GM21619 (cell line): ENCODE measurements at regions not wholly inside any gene's neighbourhood (a gene's known extent, or its start where the extent isn't known, plus 50 kb on each side); places are given as distances from the start of the nearest gene placed in this dataset.
A peak's percentile ranks its signal among the peaks of the same experiment; 100 is the strongest.

ENCODE experiments used
- ATAC-seq: cut with Tn5 transposase; IDR thresholded peaks from one replicate; pipeline ENCODE4 v1.9.1; 2021; ENCODE audit not compliant: unreplicated experiment

DNA sequence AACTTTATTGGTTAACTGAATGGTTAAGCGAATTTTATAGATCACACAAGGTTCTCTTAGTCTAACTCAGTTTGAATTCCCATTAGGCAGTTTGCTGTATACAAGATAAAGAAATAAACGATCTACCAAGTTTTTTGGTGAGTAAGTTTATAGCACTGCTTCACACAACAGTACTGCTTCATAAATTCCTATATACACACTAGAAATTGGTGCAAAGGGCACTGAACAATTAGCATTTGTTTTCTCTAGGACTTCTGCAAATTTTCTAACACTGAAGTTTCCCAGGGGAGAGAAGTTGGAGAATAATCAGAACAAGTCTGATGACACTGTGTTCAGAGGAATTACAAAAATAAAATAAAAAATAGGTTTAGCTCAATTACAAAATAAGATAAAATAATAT, 1138.8 kb upstream of the PCDH9 start:
- ATAC-seq = no peak

- ATAC-seq = no peak
Measured at GRCh38 chr13:68359105-68359504, 1129.0 kb upstream of the PCDH9 start.

DNA sequence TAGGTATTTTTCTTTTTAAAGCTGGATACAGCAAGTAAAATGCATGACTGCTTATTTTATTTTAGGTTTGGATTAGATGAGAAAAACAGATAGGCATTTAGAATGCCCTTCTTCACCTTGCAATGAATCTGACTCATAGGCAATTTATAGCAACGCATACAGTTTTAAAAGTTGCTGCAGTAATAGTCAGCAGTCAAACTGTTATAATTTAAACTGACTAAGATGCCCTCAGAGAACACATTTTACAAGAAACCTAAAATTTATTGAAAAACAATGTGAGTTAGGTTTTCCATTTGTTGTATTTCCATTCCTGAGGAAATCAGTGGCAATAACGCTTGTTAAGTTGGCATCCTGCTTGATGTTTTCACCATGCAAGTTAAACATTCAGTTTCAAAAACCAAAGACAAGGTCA, 1128.2 kb upstream of the PCDH9 start:
- no peak for ATAC-seq

GRCh38 chr13:68350554-68350953, 1120.4 kb upstream of the PCDH9 start:
- no peak for ATAC-seq

DNA sequence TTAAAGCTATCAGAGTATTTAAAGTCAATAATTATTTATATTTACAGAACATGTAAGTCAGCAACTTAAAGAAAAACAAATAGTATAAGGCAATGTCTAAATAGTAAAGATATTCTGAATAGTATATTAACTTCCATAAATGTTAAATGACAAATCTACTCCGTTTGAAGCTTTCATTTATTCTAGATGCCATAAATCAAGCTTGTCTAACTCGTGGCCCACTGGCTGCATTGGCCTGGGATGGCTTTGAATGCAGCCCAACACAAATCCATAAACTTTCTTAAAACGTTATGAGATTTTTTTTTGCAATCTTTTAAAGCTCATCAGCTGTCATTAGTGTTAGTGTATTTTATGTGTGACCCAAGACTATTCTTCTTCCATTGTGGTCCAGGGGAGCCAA, 1117.1 kb upstream of the PCDH9 start:
- ATAC-seq = no peak

- ATAC-seq = no peak
Measured at GRCh38 chr13:68345963-68346531, 1115.9 kb upstream of the PCDH9 start.

GRCh38 chr13:68323124-68323523, 1093.0 kb upstream of the PCDH9 start:
- no peak for ATAC-seq

DNA sequence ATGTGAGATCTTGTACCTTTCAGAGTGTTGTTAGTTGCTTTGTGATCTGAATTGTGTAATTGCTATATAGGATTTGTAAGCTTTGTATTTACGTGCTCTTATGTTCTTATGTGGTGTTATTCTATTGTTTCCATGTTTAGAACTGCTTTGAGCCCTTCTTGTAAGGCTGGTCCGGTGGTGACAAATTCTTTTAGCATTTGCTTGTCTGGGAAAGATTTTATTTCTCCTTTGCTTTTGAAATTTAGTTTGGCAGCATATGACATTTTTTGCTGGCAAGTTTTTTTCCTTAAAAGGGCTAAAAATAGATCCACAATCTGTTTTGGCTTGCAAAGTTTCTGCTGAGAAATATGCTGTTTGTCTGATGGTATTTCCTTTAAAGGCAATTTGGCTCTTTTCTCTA, 1089.2 kb upstream of the PCDH9 start:
- ATAC-seq = no peak

DNA sequence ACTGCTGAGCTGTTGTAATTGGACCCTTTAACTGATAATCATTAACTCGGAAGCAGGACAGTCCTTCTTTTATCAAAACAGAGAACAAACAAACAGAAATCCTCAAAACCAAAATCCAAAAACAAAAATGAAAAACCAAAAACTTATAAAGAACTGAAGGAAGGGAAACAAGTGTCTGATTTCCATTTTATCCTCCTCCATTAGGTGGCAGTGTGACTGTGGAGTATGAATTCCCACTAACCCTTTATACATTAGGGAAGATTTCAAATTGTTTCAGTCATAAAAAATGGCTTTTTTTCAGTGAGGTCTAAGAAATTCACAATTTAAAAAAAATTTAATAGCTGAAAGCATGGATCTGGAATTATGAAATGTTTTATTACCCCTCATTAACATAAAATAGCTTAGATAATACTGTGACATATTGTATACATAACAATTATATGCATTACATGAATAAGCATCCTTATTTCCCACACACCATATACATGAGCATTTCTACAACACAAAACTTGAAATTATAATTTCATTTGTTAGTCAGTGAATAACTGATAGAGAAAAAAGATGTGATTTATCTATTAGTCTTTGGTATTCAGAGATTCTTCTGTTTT, 1074.3 kb upstream of the PCDH9 start:
- ATAC-seq = peak; percentile 78

GRCh38 chr13:68293631-68294030, 1063.5 kb upstream of the PCDH9 start:
- ATAC-seq = no peak

DNA sequence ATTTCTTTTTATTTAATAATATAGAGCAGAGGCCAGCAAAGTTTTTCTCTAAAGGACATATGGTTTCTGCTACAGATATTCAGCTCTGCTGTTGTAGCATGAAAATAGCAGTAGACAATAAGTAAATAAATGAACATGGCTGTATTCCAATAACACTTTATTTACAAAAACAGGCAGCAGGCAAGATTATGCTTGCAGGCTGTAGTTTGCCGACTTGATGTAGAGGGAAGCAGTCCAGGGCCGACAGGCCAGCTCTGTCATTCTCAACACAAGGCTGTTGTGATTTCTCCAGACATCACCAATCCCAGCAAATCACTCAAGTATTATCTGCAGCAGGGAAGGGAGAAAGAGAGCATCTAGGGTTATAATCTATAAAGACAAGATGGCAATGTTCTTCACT, 1062.5 kb upstream of the PCDH9 start:
- ATAC-seq = no peak

DNA sequence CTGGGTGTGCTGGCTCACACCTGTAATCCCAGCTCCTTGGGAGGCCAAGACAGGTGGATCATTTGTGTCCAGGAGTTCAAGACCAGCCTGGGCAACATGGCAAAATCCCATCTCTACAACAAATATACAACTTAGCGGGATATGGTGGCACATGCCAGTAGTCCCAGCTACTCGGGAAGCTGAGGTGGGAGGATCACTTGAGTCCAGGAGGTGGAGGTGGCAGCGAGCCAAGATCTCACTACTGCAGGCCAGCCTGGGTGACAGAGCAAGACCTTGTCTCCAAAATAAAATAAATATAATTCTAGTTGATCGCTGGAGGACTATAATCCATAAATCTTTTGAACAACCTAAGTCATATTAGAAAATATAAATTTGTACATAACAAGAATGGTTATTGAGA, 1061.5 kb upstream of the PCDH9 start:
- ATAC-seq = no peak

DNA sequence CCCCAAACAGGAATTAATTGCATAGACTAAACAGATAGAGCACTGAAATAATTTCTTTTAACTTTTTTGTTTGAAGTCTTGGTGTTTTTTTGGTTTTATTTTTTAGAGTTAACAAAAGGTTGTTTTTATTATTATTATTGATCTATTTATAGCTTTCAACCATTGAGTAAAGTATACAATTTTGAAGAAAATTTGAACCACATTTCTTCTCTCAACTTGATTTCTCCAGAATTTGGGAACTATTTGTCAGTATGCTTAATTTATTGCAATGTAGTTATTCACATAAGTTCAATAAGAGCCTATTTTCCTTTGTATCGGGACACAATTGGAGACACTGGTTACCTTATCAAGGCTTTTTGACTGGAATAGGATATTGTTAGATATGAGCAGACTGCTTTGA, 1045.6 kb upstream of the PCDH9 start:
- no peak for ATAC-seq

DNA sequence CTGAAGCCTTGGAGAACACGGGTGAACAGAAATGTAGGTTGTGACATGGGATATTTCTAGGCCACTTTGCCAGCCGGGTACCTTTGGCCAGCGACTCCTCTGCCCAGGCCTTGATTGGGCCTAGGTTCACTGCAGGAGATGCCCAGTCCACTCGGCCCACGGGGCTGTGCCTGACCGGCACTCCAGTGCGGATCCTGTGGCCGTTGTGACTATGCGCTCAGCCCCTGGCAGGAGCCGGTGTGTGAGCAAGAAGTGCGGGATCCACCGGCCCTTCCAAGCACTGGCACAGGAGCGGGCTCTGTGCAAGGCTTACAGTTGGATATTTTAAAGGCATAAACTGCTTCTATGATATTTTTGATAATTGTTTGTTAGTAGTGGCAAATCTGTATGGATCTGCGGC, 1042.5 kb upstream of the PCDH9 start:
- ATAC-seq = no peak

GRCh38 chr13:68264692-68265091, 1034.6 kb upstream of the PCDH9 start:
- no peak for ATAC-seq

DNA sequence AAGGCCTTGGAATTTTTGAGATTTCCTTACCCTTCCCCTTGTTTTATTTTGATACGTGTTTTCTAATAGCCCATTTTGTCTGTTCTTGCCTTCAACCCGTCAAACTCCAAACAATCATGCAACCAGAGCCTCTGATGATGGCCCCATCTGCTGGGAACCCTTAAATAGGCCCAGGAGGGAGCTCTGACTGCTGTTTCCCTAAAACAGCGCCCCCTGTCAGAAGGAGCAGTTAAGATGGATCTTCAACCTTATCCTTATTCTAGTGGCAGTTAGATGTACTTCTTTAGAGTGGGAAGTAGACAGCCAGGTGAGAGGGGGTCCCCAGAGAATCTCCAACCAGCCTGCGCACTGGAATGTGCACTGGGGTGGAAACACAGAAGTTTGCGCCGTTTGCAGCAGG, 1031.0 kb upstream of the PCDH9 start:
- no peak for ATAC-seq

DNA sequence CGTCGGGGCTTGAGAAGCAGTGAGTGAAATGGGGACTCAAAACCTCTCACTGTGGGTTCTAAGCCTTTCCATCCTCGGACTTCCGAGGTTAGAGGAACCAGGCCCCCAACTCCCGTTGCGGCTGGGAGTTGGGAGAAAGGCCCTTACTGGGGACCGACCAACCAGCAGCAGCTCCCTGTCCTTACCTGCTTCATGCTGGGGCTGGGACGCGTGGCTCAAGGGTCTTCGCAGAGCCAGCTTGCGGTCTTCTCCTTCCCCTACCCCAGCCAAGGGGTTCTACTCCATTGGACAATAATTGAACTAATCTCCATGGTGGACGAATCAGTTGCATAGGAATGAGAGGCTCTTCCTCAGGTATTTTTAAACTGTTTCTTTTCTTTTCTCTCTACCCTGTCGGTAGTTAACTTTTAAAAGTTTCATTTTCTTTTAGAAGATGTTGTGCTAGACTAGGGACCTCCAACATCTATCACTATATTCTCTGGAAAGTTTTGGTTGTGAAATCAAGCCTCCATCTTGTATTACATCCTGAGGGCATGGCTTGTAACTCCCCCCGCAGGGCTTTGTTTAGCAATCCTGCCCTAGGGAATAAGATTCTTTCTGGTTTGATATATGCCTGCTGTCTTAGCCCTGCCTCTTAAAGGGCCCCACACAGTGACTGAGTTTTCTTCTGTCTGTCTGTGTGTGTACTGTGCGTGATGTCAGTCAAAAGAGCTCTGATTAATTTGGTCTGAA, 1027.1 kb upstream of the PCDH9 start:
- ATAC-seq = no peak

- ATAC-seq = no peak
Measured at GRCh38 chr13:68254151-68254550, 1024.0 kb upstream of the PCDH9 start.

DNA sequence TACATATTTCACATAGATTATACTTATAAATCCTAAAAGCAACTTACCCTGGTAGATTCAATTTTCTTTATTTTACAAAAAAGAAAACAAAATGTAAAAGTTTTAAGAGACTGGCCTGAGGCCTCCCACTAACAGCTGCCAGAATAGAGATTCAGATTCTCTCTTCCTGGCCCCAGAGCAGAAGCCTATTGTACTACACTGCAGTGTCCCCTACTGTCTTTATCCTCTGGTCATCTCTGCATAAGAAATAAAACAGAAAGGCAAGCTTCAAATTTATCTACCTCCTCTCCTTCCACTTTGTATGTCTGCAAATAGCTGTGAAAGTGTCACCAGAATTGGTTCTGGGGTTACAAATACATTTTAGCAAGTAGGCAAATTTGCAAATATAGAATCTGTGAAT, 1004.1 kb upstream of the PCDH9 start:
- ATAC-seq = no peak

GRCh38 chr13:68232351-68233130, 1002.4 kb upstream of the PCDH9 start:
- no peak for ATAC-seq

DNA sequence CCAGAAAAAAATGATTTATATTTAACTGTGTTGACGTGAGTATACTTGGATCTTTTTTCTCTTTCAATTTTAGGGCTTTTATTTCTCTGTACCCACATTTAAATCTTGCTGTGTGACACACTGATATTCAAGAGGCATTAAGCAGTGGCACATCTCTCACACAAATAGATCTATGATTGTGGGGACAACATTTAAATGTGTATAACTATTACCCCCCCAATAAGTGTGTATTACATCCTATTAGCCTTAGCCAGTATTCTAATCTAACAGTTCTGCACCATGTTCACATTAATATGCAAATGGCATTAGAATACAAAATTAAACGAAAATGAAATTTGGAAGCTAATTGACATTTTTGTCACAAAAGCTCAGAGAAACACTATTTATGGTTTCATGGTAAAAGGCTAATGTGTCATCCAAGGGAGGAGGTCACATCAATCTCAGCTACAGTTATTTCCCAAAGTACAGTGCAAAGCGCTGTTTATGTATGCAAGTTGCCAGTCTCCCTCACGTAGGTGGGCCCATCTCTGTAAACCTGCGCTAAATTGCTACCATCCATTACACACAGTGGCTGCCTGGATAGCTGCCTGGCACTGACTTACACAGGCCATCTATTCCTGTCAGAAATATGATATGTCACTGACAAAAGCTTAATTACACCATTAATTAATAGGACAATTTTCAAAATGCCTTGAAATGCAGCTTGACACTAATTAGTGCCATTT, 984.7 kb upstream of the PCDH9 start:
- no peak for ATAC-seq
